Trophoblast cell (in vitro differentiated cells and primary cell): ENCODE measurements at regions not wholly inside any gene's neighbourhood (a gene's known extent, or its start where the extent isn't known, plus 50 kb on each side); places are given as distances from the start of the nearest gene placed in this dataset.

ENCODE experiments used
- DNase-seq, 2 donors: peaks; one replicate each; pipeline ENCODE4 v3.0.0-alpha.2; 2016
- H2AFZ ChIP-seq: 2 replicates; pipeline ENCODE4 v1.6.1; 2013; ENCODE audit warnings: low read length, moderate library complexity, mild to moderate bottlenecking; ENCODE audit not compliant: insufficient read depth, poor library complexity
- H2AK5ac ChIP-seq: 2 replicates; pipeline ENCODE4 v1.6.1; 2013; ENCODE audit warnings: mild to moderate bottlenecking, low read length
- H2BK120ac ChIP-seq: 2 replicates; pipeline ENCODE4 v1.6.1; 2013; ENCODE audit warnings: low read length, mild to moderate bottlenecking, moderate library complexity; ENCODE audit not compliant: insufficient read depth, poor library complexity
- H2BK12ac ChIP-seq: 2 replicates; pipeline ENCODE4 v1.6.1; 2013; ENCODE audit warnings: mild to moderate bottlenecking, low read length, moderate library complexity
- H2BK5ac ChIP-seq: 2 replicates; pipeline ENCODE4 v1.6.1; 2013; ENCODE audit warnings: low read length, low read depth, moderate library complexity, mild to moderate bottlenecking; ENCODE audit not compliant: poor library complexity
- H3K14ac ChIP-seq: 2 replicates; pipeline ENCODE4 v1.6.1; 2013; ENCODE audit warnings: mild to moderate bottlenecking, low read length
- H3K18ac ChIP-seq: 2 replicates; pipeline ENCODE4 v1.6.1; 2013; ENCODE audit warnings: mild to moderate bottlenecking, low read length
- H3K23ac ChIP-seq: 2 replicates; pipeline ENCODE4 v1.6.1; 2013; ENCODE audit warnings: low read length
- H3K27ac ChIP-seq: 2 replicates; pipeline ENCODE4 v1.5.1; 2013; ENCODE audit warnings: low read depth, mild to moderate bottlenecking, inconsistent platforms, low read length, moderate library complexity
- H3K27me3 ChIP-seq: 2 replicates; pipeline ENCODE4 v1.6.1; 2013; ENCODE audit warnings: inconsistent platforms, mild to moderate bottlenecking, low read length, moderate library complexity; ENCODE audit not compliant: insufficient read depth
- H3K36me3 ChIP-seq, 2 experiments: 1 replicate in 1 of 2; 2 replicates in 1 of 2; pipeline ENCODE4 v1.6.1; 2013; ENCODE audit warnings: low read length in 2 of 2, mild to moderate bottlenecking in 2 of 2, moderate library complexity in 1 of 2; ENCODE audit not compliant: insufficient read depth in 2 of 2, control insufficient read depth in 1 of 2
- H3K4ac ChIP-seq: 2 replicates; pipeline ENCODE4 v1.6.1; 2013; ENCODE audit warnings: low read depth, mild to moderate bottlenecking, low read length, moderate library complexity
- H3K4me1 ChIP-seq, 2 experiments: 1 replicate in 1 of 2; 2 replicates in 1 of 2; pipeline ENCODE4 v1.6.1; 2013; ENCODE audit warnings: low read length in 2 of 2, mild to moderate bottlenecking in 2 of 2, moderate library complexity in 1 of 2; ENCODE audit not compliant: insufficient read depth in 2 of 2, control insufficient read depth in 1 of 2
- H3K4me2 ChIP-seq: 2 replicates; pipeline ENCODE4 v1.6.1; 2013; ENCODE audit warnings: inconsistent platforms, mild to moderate bottlenecking, low read length, moderate library complexity
- H3K4me3 ChIP-seq: 2 replicates; pipeline ENCODE4 v1.5.1; 2013; ENCODE audit warnings: mild to moderate bottlenecking, low read depth, low read length, inconsistent platforms
- H3K79me1 ChIP-seq: one replicate; pipeline ENCODE4 v1.6.1; 2013; ENCODE audit warnings: low read length
- H3K79me2 ChIP-seq: 2 replicates; pipeline ENCODE4 v1.6.1; 2013; ENCODE audit warnings: low read length, mild to moderate bottlenecking; ENCODE audit not compliant: control insufficient read depth, insufficient read depth, poor library complexity
- H3K9ac ChIP-seq: 2 replicates; pipeline ENCODE4 v1.6.1; 2013; ENCODE audit warnings: mild to moderate bottlenecking, low read length
- H3K9me3 ChIP-seq: 2 replicates; pipeline ENCODE4 v1.6.1; 2013; ENCODE audit warnings: low read depth, mild to moderate bottlenecking, control low read depth, inconsistent platforms, low read length; ENCODE audit not compliant: insufficient read depth
- H4K12ac ChIP-seq: 2 replicates; pipeline ENCODE4 v1.6.1; 2013; ENCODE audit warnings: low read depth, mild to moderate bottlenecking, low read length, moderate library complexity
- H4K8ac ChIP-seq: 2 replicates; pipeline ENCODE4 v1.6.1; 2013; ENCODE audit warnings: low read depth, mild to moderate bottlenecking, low read length, moderate library complexity
- H4K91ac ChIP-seq: one replicate; pipeline ENCODE4 v1.6.1; 2013; ENCODE audit warnings: low read depth, mild to moderate bottlenecking, low read length, moderate library complexity
- WGBS: extraction: QIAGEN DNeasy Blood & Tissue Kit; methylation state at CpG from one replicate; pipeline ENCODE4 v1.1.7; 2013; ENCODE audit warnings: missing lambda C conversion rate; ENCODE audit not compliant: insufficient read length, insufficient coverage; ENCODE audit errors: extremely low coverage; 5-methylcytosine and 5-hydroxymethylcytosine counted together

DNA sequence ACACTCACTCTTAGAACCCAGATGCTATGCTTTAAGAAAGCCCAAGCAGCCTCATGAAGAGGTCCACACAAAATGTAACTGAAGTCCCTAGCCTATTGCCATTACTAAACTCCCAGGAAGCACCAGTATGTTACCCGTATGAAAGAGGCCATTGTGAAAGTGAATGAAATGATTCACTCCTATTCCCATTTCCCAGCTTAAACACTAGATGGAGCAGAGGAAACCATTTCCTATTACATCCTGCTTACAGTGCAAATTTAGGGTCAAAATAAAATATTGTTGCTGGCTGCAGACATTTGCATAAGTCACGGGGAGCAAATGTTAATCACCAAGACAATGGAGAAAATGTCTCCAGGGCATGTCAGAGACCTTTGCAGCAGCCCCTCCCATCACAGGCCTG lies 989.7 kb upstream of the CRIM1 start:
- Histone ChIP-seq H4K12ac (no peak overlapping the region), H3K14ac (no peak overlapping the region), H3K9me3 (no peaks in the 10 kb centered on the region), H3K27ac (no peak overlapping the region), H3K36me3 (no peaks in the 10 kb centered on the region), H3K23ac (no peak overlapping the region), H4K8ac (no peak overlapping the region), H4K91ac (no peak overlapping the region), H3K27me3 (no peaks in the 10 kb centered on the region), H3K79me1 (no peaks in the 10 kb centered on the region), H2BK12ac (no peak overlapping the region), H3K4ac (no peak overlapping the region), H2AFZ (no peak overlapping the region), H2AK5ac (no peak overlapping the region), H2BK120ac (no peak overlapping the region), H3K4me1 (no peaks in the 10 kb centered on the region), H2BK5ac (no peak overlapping the region), H3K9ac (no peak overlapping the region), H3K4me2 (no peak overlapping the region), H3K18ac (no peak overlapping the region), H3K79me2 (no peaks in the 10 kb centered on the region), H3K4me3 (no peak overlapping the region)
- peak in 1 of 2 donors; percentile 5 for DNase-seq
- WGBS: no CpG with 5 or more reads among the region's 2 CpGs

DNA sequence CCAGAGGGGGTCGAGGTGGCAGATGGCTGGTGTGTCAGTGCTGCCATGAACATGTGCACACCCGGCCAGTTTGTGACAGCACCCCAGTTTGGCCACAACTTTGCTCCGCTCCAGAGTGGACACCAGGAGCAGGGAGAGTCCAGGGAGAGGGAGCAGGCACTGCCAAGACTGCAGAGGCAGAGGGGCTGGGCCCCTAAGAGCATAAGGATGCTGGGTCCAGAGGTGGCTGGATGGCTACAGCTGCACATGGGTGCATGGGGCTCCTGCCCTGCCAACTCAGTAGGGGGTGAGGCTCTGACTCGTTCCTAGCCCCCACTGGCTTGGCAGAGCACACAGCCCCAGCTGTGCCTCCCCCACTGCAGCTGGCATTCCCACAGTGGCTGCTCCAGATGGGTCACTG lies 999.2 kb upstream of the CRIM1 start:
- no peak overlapping the region for H3K27ac ChIP-seq
- DNase-seq: no peak
- H2BK12ac ChIP-seq: no peak overlapping the region
- H3K79me2 ChIP-seq: no peaks in the 10 kb centered on the region
- H3K23ac ChIP-seq: no peak overlapping the region
- no peak overlapping the region for H3K4me3 ChIP-seq
- no peaks in the 10 kb centered on the region for H3K36me3 ChIP-seq
- H4K12ac ChIP-seq: no peak overlapping the region
- H2BK5ac ChIP-seq: no peak overlapping the region
- no peak overlapping the region for H4K8ac ChIP-seq
- H3K4me2 ChIP-seq: no peak overlapping the region
- no peak overlapping the region for H2AFZ ChIP-seq
- no peak overlapping the region for H4K91ac ChIP-seq
- WGBS: no CpG with 5 or more reads among the region's 4 CpGs
- H3K18ac ChIP-seq: no peak overlapping the region
- H3K27me3 ChIP-seq: no peaks in the 10 kb centered on the region
- no peak overlapping the region for H2AK5ac ChIP-seq
- H3K4me1 ChIP-seq: no peaks in the 10 kb centered on the region
- no peak overlapping the region for H3K14ac ChIP-seq
- no peak overlapping the region for H3K9ac ChIP-seq
- H3K9me3 ChIP-seq: peaks cover 6% of the 10 kb centered on the region
- no peak overlapping the region for H2BK120ac ChIP-seq
- H3K4ac ChIP-seq: no peak overlapping the region
- H3K79me1 ChIP-seq: no peaks in the 10 kb centered on the region

DNA sequence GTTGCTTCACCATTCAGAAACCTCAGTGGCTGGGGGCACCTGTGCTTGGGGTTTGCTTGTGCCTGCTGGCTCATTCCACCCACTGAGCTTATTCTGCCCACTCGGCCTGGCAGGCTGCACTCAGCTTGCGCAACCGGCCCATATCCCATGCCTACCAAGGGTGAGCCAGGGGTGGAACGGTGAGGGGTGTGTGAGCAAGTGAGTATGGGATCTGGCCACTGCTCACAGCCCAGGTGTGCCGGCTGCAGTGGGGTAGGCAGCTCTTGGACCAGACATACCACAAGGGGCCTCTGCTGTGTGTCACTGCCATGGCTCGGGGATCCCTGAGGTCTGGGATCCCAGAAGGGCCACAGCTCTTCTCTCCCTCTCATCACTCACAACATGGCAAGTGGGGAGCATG lies 1000.5 kb upstream of the CRIM1 start:
- Histone ChIP-seq H3K9me3 (peaks cover 6% of the 10 kb centered on the region), H3K27ac (no peak overlapping the region), H3K9ac (no peak overlapping the region), H3K79me2 (no peaks in the 10 kb centered on the region), H3K4me3 (peak overlapping the region; percentile 44), H2BK5ac (no peak overlapping the region), H2AFZ (no peak overlapping the region), H3K4ac (no peak overlapping the region), H3K27me3 (no peaks in the 10 kb centered on the region), H3K36me3 (no peaks in the 10 kb centered on the region), H4K91ac (no peak overlapping the region), H3K4me2 (no peak overlapping the region), H4K12ac (no peak overlapping the region), H3K14ac (no peak overlapping the region), H2BK12ac (no peak overlapping the region), H3K4me1 (no peaks in the 10 kb centered on the region), H2AK5ac (no peak overlapping the region), H2BK120ac (no peak overlapping the region), H4K8ac (no peak overlapping the region), H3K79me1 (no peaks in the 10 kb centered on the region), H3K23ac (no peak overlapping the region), H3K18ac (no peak overlapping the region)
- DNase-seq: no peak
- WGBS: no CpG with 5 or more reads among the region's 6 CpGs

DNA sequence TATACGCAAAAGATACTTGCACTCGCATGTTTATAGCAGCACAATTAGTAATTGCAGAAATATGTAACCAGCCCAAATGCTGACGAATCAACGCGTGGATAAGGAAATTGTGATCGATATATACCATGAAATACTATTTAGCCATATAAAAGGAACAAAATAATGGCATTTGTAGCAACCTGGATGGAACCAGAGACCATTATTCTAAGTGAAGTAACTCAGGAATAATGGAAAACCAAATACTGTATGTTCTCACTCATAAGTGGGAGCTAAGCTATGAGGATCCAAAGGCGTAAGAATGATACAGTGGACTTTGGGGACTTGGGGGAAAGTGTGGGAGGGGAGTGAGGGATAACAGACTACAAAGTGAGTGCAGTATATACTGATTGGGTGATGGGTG lies 1008.0 kb upstream of the CRIM1 start:
- H2AFZ ChIP-seq: no peak overlapping the region
- no peak overlapping the region for H3K18ac ChIP-seq
- WGBS: no CpG with 5 or more reads among the region's 7 CpGs
- H4K91ac ChIP-seq: no peak overlapping the region
- no peak overlapping the region for H2BK120ac ChIP-seq
- H3K4me3 ChIP-seq: no peak overlapping the region
- H3K23ac ChIP-seq: no peak overlapping the region
- H4K12ac ChIP-seq: no peak overlapping the region
- H3K27ac ChIP-seq: no peak overlapping the region
- H4K8ac ChIP-seq: no peak overlapping the region
- peaks cover 2% of the 10 kb centered on the region for H3K9me3 ChIP-seq
- no peaks in the 10 kb centered on the region for H3K79me1 ChIP-seq
- no peak overlapping the region for H3K4me2 ChIP-seq
- no peak overlapping the region for H3K14ac ChIP-seq
- peak in 1 of 2 donors; percentile 8 for DNase-seq
- H2BK12ac ChIP-seq: no peak overlapping the region
- no peak overlapping the region for H3K9ac ChIP-seq
- H2AK5ac ChIP-seq: no peak overlapping the region
- no peaks in the 10 kb centered on the region for H3K79me2 ChIP-seq
- no peaks in the 10 kb centered on the region for H3K36me3 ChIP-seq
- H3K4ac ChIP-seq: no peak overlapping the region
- H3K27me3 ChIP-seq: no peaks in the 10 kb centered on the region
- no peaks in the 10 kb centered on the region for H3K4me1 ChIP-seq
- H2BK5ac ChIP-seq: no peak overlapping the region
